H1 (cell line): ENCODE measurements at regions not wholly inside any gene's neighbourhood (a gene's known extent, or its start where the extent isn't known, plus 50 kb on each side); places are given as distances from the start of the nearest gene placed in this dataset.

ENCODE experiments used
- CTCF ChIA-PET: fragments of 300-600 bp; sonication (Branson Sonifier 250); formaldehyde crosslinking; loops from one replicate; lab custom pipeline; 2021; ENCODE audit not compliant: partially characterized antibody; lab: Charles Lee
- POLR2A ChIA-PET: fragments of 300-600 bp; sonication (Branson Sonifier 250); formaldehyde crosslinking; loops from one replicate; lab custom pipeline; 2021; ENCODE audit warnings: inconsistent platforms; ENCODE audit not compliant: partially characterized antibody; lab: Charles Lee
- DNase-seq, 2 experiments: peaks; one replicate each; pipeline versions ENCODE4 v3.0.0 to v3.0.0-alpha.2; 2010 to 2022; ENCODE audit warnings: low spot score in 2 of 2, low read depth in 1 of 2, mixed read lengths in 1 of 2
- FAIRE-seq: peaks from 2 replicates; lab custom pipeline; 2011; peaks lifted over from hg19 to GRCh38; lab: Jason Lieb, UNC
- H2AFZ ChIP-seq: 2 replicates; pipeline ENCODE4 v1.8.1; 2012; ENCODE audit warnings: low read length, inconsistent platforms
- H2AK5ac ChIP-seq: 2 replicates; pipeline ENCODE4 v1.6.1; 2013; ENCODE audit warnings: low read depth, low read length
- H2BK120ac ChIP-seq: replicated peaks from 2 replicates; pipeline ENCODE3; 2013; ENCODE audit warnings: low read depth, low read length, inconsistent platforms
- H2BK12ac ChIP-seq: 2 replicates; pipeline ENCODE4 v1.6.1; 2013; ENCODE audit warnings: low read depth, low read length
- H2BK15ac ChIP-seq: 2 replicates; pipeline ENCODE4 v1.6.1; 2013; ENCODE audit warnings: low read length
- H2BK20ac ChIP-seq: 2 replicates; pipeline ENCODE4 v1.6.1; 2013; ENCODE audit warnings: low read length
- H2BK5ac ChIP-seq: 2 replicates; pipeline ENCODE4 v1.6.1; 2013; ENCODE audit warnings: low read depth, low read length
- H3K14ac ChIP-seq: 2 replicates; pipeline ENCODE4 v1.6.1; 2013; ENCODE audit warnings: inconsistent platforms; ENCODE audit not compliant: insufficient read length
- H3K18ac ChIP-seq: 2 replicates; pipeline ENCODE4 v1.6.1; 2013; ENCODE audit warnings: low read length; ENCODE audit errors: extremely low read depth
- H3K23ac ChIP-seq: 2 replicates; pipeline ENCODE4 v1.6.1; 2013; ENCODE audit warnings: inconsistent platforms; ENCODE audit not compliant: insufficient read length
- H3K23me2 ChIP-seq: 2 replicates; pipeline ENCODE4 v1.6.1; 2013; ENCODE audit warnings: low read depth, low read length
- H3K27ac ChIP-seq: 2 replicates; pipeline ENCODE4 v1.6.1; 2011; ENCODE audit warnings: low read depth, low read length, inconsistent platforms
- H3K27me3 ChIP-seq, 4 experiments: replicated peaks in 1 of 4; 1 replicate in 1 of 4; 2 replicates in 3 of 4; pipeline versions ENCODE4 v1.6.1 to v1.8.1; 2011 to 2013; ENCODE audit warnings: low read length in 3 of 4, mild to moderate bottlenecking in 3 of 4, inconsistent platforms in 2 of 4, mixed read lengths in 2 of 4, moderate library complexity in 1 of 4; ENCODE audit not compliant: control insufficient read depth in 3 of 4, insufficient read depth in 3 of 4; ENCODE audit errors: extremely low read depth in 1 of 4
- H3K36me3 ChIP-seq, 4 experiments: 2 replicates each; pipeline versions ENCODE4 v1.6.1 to v1.8.1; 2011 to 2013; ENCODE audit warnings: mild to moderate bottlenecking in 4 of 4, low read length in 3 of 4, moderate library complexity in 2 of 4, control low read depth in 1 of 4, inconsistent platforms in 1 of 4; ENCODE audit not compliant: insufficient read depth in 4 of 4, control insufficient read depth in 2 of 4
- H3K4ac ChIP-seq: replicated peaks from 2 replicates; pipeline ENCODE3; 2013; ENCODE audit warnings: low read length, low read depth, mixed read lengths, inconsistent platforms; ENCODE audit not compliant: insufficient read length
- H3K4me1 ChIP-seq, 4 experiments: replicated peaks in 1 of 4; 1 replicate in 1 of 4; 2 replicates in 3 of 4; pipeline versions ENCODE4 v1.6.1 to v1.8.1; 2011 to 2013; ENCODE audit warnings: low read length in 3 of 4, inconsistent platforms in 2 of 4, mixed read lengths in 1 of 4; ENCODE audit not compliant: insufficient read depth in 4 of 4, control insufficient read depth in 3 of 4
- H3K4me2 ChIP-seq, 2 experiments: 2 replicates each; pipeline versions ENCODE4 v1.6.1 to v1.8.1; 2011 to 2013; ENCODE audit warnings: low read depth in 2 of 2, low read length in 2 of 2, control low read depth in 1 of 2, inconsistent platforms in 1 of 2, mild to moderate bottlenecking in 1 of 2; ENCODE audit not compliant: insufficient read depth in 1 of 2
- H3K4me3 ChIP-seq, 4 experiments: fragments of 200-600, 300-600 bp in 1 of 4; sonication (generic), shearing (Covaris generic), sonication (Bioruptor Twin) in 1 of 4; 2 replicates each; pipeline versions ENCODE4 v1.5.1 to v1.8.1; 2011 to 2016; ENCODE audit warnings: low read length in 4 of 4, low read depth in 3 of 4, control low read depth in 2 of 4, inconsistent platforms in 2 of 4, mild to moderate bottlenecking in 2 of 4, mixed read lengths in 1 of 4, moderate library complexity in 1 of 4; ENCODE audit not compliant: insufficient read depth in 2 of 4; ENCODE audit errors: extremely low read depth in 1 of 4
- H3K56ac ChIP-seq: replicated peaks from 2 replicates; pipeline ENCODE3; 2013; ENCODE audit warnings: low read depth, mild to moderate bottlenecking, mixed read lengths, low read length, inconsistent platforms; ENCODE audit not compliant: insufficient read length
- H3K79me1 ChIP-seq: 2 replicates; pipeline ENCODE4 v1.6.1; 2013; ENCODE audit warnings: low read depth, low read length, control low read depth
- H3K79me2 ChIP-seq, 2 experiments: 2 replicates each; pipeline versions ENCODE4 v1.6.1 to v1.8.1; 2012 to 2013; ENCODE audit warnings: low read length in 2 of 2, mild to moderate bottlenecking in 2 of 2, inconsistent platforms in 1 of 2; ENCODE audit not compliant: insufficient read depth in 2 of 2, control insufficient read depth in 1 of 2
- H3K9ac ChIP-seq, 4 experiments: replicated peaks in 1 of 4; 1 replicate in 1 of 4; 2 replicates in 3 of 4; pipeline versions ENCODE4 v1.6.1 to v1.8.1; 2011 to 2013; ENCODE audit warnings: low read depth in 3 of 4, low read length in 3 of 4, control low read depth in 2 of 4, mild to moderate bottlenecking in 2 of 4, moderate library complexity in 2 of 4, inconsistent platforms in 1 of 4; ENCODE audit errors: extremely low read depth in 1 of 4
- H3K9me3 ChIP-seq, 2 experiments: 2 replicates each; pipeline versions ENCODE4 v1.6.1 to v1.8.1; 2012 to 2013; ENCODE audit warnings: mild to moderate bottlenecking in 2 of 2, moderate library complexity in 2 of 2, control low read depth in 1 of 2, inconsistent platforms in 1 of 2, low read depth in 1 of 2, low read length in 1 of 2, mixed read lengths in 1 of 2; ENCODE audit not compliant: insufficient read depth in 2 of 2
- H4K20me1 ChIP-seq, 2 experiments: replicated peaks in 1 of 2; 2 replicates each; pipeline versions ENCODE3 to v1.8.1; 2011 to 2013; ENCODE audit warnings: inconsistent platforms in 2 of 2, low read length in 2 of 2, mild to moderate bottlenecking in 1 of 2; ENCODE audit not compliant: insufficient read depth in 2 of 2, control insufficient read depth in 1 of 2
- H4K5ac ChIP-seq: 2 replicates; pipeline ENCODE4 v1.6.1; 2013; ENCODE audit warnings: low read length, low read depth, mixed read lengths, inconsistent platforms; ENCODE audit not compliant: insufficient read length
- H4K8ac ChIP-seq: 2 replicates; pipeline ENCODE4 v1.8.0; 2013; ENCODE audit warnings: mild to moderate bottlenecking, moderate library complexity, low read length, inconsistent platforms; ENCODE audit not compliant: insufficient read depth; ENCODE audit errors: extremely low read depth
- H4K91ac ChIP-seq: replicated peaks from 2 replicates; pipeline ENCODE3; 2013; ENCODE audit warnings: low read length, mixed read lengths, inconsistent platforms; ENCODE audit not compliant: insufficient read length
- CBX5 ChIP-seq: fragments of 300-800, 300-1000 bp; sonication (generic); IDR thresholded peaks from 2 replicates; pipeline ENCODE4 v1.7.1; 2016; ENCODE audit warnings: antibody characterized with exemption, low read length, low read depth
- CREB1 ChIP-seq: IDR thresholded peaks from 2 replicates; pipeline ENCODE4 v1.6.1; 2012; ENCODE audit warnings: inconsistent platforms
- CTBP2 ChIP-seq: IDR thresholded peaks from 2 replicates; pipeline ENCODE4 v1.7.0; 2011; ENCODE audit warnings: borderline replicate concordance, mild to moderate bottlenecking, moderate library complexity, mixed read lengths, low read length; ENCODE audit not compliant: insufficient read depth, insufficient read length
- EZH2 ChIP-seq: fragments of 200-600 bp; sonication (generic); IDR thresholded peaks from 2 replicates; pipeline ENCODE4 v1.7.1; 2012; ENCODE audit warnings: low read depth, mild to moderate bottlenecking, moderate library complexity, low read length, inconsistent platforms; ENCODE audit not compliant: severe bottlenecking
- HDAC6 ChIP-seq: IDR thresholded peaks from one replicate; pipeline ENCODE4 v1.7.1; 2012; ENCODE audit warnings: low read depth, mild to moderate bottlenecking, inconsistent platforms, low read length, moderate library complexity
- JUND ChIP-seq: IDR thresholded peaks from 2 replicates; pipeline ENCODE4 v1.6.1; 2011; ENCODE audit warnings: mild to moderate bottlenecking, improper control_type of control experiment, low read length
- NANOG ChIP-seq: IDR thresholded peaks from 2 replicates; pipeline ENCODE4 v1.6.1; 2011; ENCODE audit warnings: low read length, low read depth, mild to moderate bottlenecking, inconsistent platforms; ENCODE audit not compliant: insufficient read depth, poor library complexity, severe bottlenecking
- NRF1 ChIP-seq: IDR thresholded peaks from 2 replicates; pipeline ENCODE4 v1.6.1; 2011; ENCODE audit warnings: mild to moderate bottlenecking, low read depth, low read length, improper control_type of control experiment
- RNF2 ChIP-seq: fragments of 200-900, 300-1000 bp; sonication (generic); IDR thresholded peaks from 2 replicates; pipeline ENCODE4 v1.7.1; 2016; ENCODE audit warnings: borderline replicate concordance, low read depth, mild to moderate bottlenecking, antibody characterized with exemption, low read length; ENCODE audit not compliant: poor library complexity, severe bottlenecking; ENCODE audit errors: missing control alignments
- SP4 ChIP-seq: IDR thresholded peaks from 2 replicates; pipeline ENCODE4 v1.6.1; 2012; ENCODE audit warnings: low read length, inconsistent platforms
- TAF1 ChIP-seq: IDR thresholded peaks from 2 replicates; pipeline ENCODE4 v1.6.1; 2011; ENCODE audit warnings: mild to moderate bottlenecking, low read depth, low read length
- TAF7 ChIP-seq: optimal IDR thresholded peaks from 2 replicates; pipeline ENCODE3; 2011; ENCODE audit warnings: low read depth, mild to moderate bottlenecking, inconsistent platforms, low read length, moderate library complexity, borderline replicate concordance
- TCF12 ChIP-seq: IDR thresholded peaks from 2 replicates; pipeline ENCODE4 v1.6.1; 2011; ENCODE audit warnings: low read depth, mild to moderate bottlenecking, low read length
- ZNF274 ChIP-seq: IDR thresholded peaks from 2 replicates; pipeline ENCODE4 v1.7.0; 2012; ENCODE audit warnings: low read length, borderline replicate concordance; ENCODE audit errors: extremely low read depth
- WGBS, 2 experiments: shearing (Covaris generic) in 1 of 2; methylation state at CpG; one replicate each; pipeline versions ENCODE4 v1.1.6 to v1.1.7; 2013 to 2015; ENCODE audit warnings: low lambda C conversion rate in 2 of 2, mixed read lengths in 2 of 2, inconsistent platforms in 1 of 2, low coverage in 1 of 2, missing lambda C conversion rate in 1 of 2; ENCODE audit not compliant: insufficient replicate concordance in 2 of 2, insufficient coverage in 1 of 2, insufficient read length in 1 of 2; ENCODE audit errors: extremely low coverage in 1 of 2, missing lambda C conversion rate in 1 of 2; 5-methylcytosine and 5-hydroxymethylcytosine counted together

DNA sequence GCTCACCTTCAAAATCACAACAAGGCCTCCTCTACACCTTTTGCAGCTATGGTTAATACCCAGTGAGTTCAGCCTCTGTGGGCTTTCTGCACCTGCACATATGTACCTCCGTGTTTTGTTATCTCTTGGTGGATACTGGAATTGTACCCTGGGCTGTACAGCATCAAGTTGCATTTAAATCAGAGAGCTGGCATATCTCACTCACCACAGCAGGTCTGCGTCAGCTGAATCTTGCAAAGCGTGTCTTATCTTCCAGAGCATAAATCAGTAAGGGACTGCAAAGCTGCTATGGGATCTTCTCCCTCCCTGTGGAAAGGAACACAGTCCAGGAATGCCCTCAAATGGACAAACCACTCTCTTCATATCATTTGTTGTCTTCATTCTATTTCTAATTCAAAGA, 1048.7 kb downstream of the UQCRFS1 start:
- no peak overlapping the region for H2BK120ac ChIP-seq
- peaks cover 2 to 10% (median 7%) of the 10 kb centered on the region in 4 experiments for H3K4me1 ChIP-seq
- no peak overlapping the region for H3K14ac ChIP-seq
- H3K23me2 ChIP-seq, result no peaks in the 10 kb centered on the region
- H3K18ac ChIP-seq, result no peak overlapping the region
- no peak overlapping the region for H4K5ac ChIP-seq
- H2BK12ac ChIP-seq, result no peak overlapping the region
- H3K27ac ChIP-seq, result no peak overlapping the region
- H4K91ac ChIP-seq, result no peak overlapping the region
- no peak overlapping the region for H3K4me2 ChIP-seq
- H4K8ac ChIP-seq, result no peak overlapping the region
- H3K4ac ChIP-seq, result no peak overlapping the region
- 95% methylated on average over 3 of the region's 3 CpGs; no CpG with 5 or more reads in 1 of the 2 experiments for WGBS, 2 experiments
- no peak overlapping the region for H2AK5ac ChIP-seq
- H3K27me3 ChIP-seq, result no peaks in the 10 kb centered on the region
- TF ChIP-seq TAF1 (no peak), NANOG (no peak), NRF1 (no peak), TCF12 (no peak), CBX5 (no peak), HDAC6 (no peak), ZNF274 (no peak), TAF7 (no peak), CREB1 (no peak), SP4 (no peak), RNF2 (no peak), JUND (no peak), CTBP2 (no peak), EZH2 (no peak)
- DNase-seq (no peak), FAIRE-seq (no peak)
- H3K79me2 ChIP-seq, result no peaks in the 10 kb centered on the region
- POLR2A ChIA-PET, result no interaction called here
- H3K9ac ChIP-seq, result no peak overlapping the region
- no peak overlapping the region for H3K4me3 ChIP-seq
- H2BK15ac ChIP-seq, result no peak overlapping the region
- peaks cover 3% of the 10 kb centered on the region in 2 experiments; a peak in 1 of 4 replicates for H3K9me3 ChIP-seq
- H2BK5ac ChIP-seq, result no peak overlapping the region
- no peaks in the 10 kb centered on the region for H4K20me1 ChIP-seq
- H2AFZ ChIP-seq, result no peak overlapping the region
- CTCF ChIA-PET, result interaction anchor here (1.4 kb wide), 1 partner anchor 12 kb away, joined by 3 read pairs; no protein-coding TSS in a partner anchor
- H3K36me3 ChIP-seq, result no peaks in the 10 kb centered on the region
- H3K23ac ChIP-seq, result no peak overlapping the region
- H2BK20ac ChIP-seq, result no peak overlapping the region
- H3K79me1 ChIP-seq, result no peaks in the 10 kb centered on the region
- H3K56ac ChIP-seq, result no peak overlapping the region
